HG02840 (cell line): ENCODE measurements at regions not wholly inside any gene's neighbourhood (a gene's known extent, or its start where the extent isn't known, plus 50 kb on each side); places are given as distances from the start of the nearest gene placed in this dataset.

Source experiments
- ATAC-seq: cut with Tn5 transposase; IDR thresholded peaks from one replicate; pipeline ENCODE4 v1.9.1; 2021; ENCODE audit warnings: mild to moderate bottlenecking, moderate library complexity, moderate number of reproducible peaks; ENCODE audit not compliant: unreplicated experiment, low FRiP score

DNA sequence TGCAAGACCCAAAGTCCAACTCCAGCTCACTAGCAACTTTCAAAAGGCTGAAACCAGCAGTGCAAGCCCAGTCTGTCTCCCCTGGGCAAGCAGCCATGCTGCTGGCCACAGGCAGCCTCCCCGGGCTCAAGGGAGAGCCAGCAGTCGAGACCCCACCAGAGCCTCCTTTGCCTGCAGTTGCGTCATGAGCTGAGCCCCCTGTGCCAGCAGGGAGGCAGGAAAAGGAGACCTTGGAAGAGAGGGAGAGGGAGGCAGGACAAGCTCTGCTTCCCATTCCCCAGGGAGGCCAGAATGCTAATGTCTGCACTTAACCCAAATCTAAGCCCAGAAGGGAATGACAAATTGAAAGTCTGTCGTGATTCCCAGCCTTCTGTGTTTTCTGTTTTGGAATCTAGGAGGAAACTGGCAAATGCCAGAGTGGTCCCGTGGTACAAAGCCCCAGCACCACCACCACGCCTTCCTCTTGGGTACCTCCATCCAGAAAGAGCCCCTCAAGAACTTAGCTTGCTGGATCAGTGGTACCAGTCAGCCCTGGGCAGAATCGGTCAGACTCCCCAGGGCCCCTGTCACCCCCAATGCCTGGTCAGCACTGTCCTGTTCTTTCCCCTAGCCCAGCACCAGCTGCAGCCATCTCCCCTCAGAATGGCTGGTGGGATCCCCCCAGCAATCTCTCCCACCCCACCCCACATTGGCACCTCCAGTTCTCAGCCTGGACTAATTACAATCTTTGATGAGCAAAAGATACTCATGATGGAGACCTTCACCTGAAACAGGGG lies 99.3 kb upstream of the TNRC6C start:
- no peak for ATAC-seq

DNA sequence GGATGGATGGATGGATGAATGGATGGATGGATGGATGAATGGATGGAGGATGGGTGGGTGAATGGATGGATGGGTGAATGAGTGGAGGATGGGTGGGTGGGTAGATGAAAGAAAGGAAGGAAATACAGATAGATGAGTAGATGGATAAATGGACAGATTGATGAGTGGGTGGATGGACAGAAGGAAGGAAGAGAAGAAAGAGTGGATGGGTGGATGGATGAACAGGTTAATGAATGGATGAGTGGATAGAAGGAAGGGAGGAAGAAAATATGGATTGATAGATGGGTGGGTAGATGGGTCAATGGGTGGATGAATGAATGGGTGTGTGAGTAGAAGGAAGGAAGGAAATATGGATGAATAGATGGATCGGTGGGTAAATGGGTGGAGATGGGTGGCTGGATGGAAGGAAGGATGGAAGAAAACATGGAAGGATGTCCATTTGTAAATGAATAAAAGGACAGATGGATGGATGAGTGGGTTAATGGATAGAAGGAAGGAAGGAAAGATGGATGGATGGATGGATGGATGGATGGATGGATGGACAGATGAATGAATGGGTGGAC lies 97.3 kb upstream of the TNRC6C start:
- ATAC-seq, result no peak

DNA sequence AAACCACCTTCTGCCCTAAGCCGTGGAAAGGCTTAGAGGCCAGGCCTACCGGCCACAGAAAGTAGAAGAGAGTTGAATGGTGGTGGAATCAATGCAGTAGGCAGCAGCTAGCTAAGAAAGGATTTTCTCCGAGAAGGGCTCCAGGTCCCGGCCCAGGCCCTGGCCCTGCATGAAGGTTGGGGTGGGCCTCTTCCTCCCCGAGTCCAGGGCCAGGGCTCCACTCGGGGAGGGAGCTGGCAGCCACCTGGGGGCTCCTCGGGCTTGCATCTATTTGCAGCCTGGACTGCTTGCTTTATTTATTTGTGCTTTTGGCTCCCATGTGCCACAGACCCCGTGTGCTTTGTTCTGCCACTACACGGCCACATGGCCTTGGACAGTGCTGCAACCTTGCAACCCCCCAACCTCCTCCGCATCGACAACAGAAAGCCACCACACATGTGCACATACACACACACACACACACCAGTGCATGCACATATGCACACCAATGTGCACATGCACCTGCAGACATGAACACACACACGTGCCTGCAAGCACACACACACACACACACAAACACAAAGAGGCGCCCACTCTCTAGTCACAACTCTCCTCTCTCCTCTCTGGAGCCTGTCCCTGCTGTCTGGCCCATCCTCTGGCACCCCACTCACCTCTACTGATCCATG lies 96.4 kb upstream of the TNRC6C start:
- ATAC-seq, result no peak

GRCh38 chr17:77862890-77863813 lies 95.4 kb upstream of the TNRC6C start:
- no peak for ATAC-seq

DNA sequence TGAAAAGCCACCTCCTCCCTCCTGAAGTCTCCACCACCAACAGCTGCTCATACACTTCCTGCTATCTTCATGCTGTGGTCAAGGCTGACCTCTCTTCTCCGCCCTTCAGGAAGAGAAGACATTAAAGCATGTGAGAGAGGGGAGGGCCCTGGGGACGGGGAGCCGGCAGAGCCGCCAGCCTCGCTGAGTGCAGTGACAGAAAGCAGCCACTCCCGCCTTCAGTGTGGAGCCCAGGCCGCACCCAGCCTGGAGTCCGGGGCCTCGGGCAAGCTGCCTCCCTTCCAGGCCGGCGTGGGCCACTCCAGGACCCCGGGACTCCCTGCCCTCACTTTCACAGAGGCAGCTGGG lies 94.7 kb upstream of the TNRC6C start:
- no peak for ATAC-seq

- no peak for ATAC-seq
These were observed 94.0 kb upstream of the TNRC6C start for GRCh38 chr17:77864234-77865111.

- ATAC-seq, result no peak
These were observed 93.3 kb upstream of the TNRC6C start for GRCh38 chr17:77865112-77865611.

GRCh38 chr17:77865716-77866115 lies 92.8 kb upstream of the TNRC6C start:
- no peak for ATAC-seq

DNA sequence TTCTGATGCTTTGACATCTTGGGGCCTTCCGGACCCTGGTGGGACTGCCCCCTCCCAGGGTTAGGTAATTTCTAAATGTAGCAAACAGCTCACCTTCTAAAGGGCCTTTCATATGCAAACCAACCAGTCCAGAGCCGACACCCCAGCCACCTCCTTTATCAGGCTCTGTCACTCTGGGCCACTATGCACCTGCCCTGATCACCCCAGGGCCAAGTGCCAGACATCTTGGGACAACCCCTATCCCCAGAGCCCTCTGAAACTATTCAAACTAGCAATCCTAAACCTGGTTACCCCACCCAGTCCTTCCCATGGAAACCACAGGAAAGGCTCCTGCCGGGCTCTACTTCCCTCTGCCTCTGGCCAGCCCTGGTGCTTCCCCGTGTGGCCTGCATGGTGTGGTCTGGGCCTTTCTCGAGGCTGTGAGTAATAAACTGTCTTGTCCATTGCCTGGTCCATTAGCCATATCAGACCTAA lies 91.2 kb upstream of the TNRC6C start:
- no peak for ATAC-seq

DNA sequence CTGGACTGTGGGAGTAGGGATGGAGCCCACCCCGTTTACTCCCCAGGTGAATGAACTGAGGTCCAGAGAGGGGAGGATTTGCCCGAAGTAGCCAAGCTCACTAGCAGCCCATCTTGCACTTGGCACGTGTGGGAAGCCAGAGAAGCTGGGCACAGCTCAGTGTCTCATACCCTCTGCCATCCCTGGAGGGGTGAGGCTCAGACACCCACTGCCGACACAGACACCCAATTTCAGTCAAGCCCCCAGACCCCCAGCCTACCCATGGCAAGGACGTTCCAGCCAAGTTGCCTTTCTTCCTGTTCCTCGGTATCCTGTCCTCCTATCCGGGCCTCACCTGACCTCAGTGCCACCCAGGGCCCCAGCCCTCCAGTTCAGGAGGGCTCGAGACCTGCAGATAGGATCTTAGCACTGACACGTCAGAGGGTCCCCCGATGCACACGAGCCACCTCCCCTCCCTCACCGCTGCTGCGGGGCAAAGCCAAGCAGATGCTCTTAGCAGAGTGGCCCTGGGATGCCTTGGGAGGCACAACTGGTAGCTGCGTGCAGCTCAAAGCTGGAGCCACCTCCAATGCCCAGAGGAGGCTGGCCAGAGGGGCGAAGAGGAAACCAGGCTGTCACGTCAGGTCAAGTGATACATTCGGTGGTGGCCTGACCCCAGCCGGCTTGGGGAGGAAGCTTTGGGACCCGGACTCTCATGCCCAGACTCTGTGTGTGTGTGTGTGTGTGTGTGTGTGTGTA lies 90.4 kb upstream of the TNRC6C start:
- no peak for ATAC-seq

DNA sequence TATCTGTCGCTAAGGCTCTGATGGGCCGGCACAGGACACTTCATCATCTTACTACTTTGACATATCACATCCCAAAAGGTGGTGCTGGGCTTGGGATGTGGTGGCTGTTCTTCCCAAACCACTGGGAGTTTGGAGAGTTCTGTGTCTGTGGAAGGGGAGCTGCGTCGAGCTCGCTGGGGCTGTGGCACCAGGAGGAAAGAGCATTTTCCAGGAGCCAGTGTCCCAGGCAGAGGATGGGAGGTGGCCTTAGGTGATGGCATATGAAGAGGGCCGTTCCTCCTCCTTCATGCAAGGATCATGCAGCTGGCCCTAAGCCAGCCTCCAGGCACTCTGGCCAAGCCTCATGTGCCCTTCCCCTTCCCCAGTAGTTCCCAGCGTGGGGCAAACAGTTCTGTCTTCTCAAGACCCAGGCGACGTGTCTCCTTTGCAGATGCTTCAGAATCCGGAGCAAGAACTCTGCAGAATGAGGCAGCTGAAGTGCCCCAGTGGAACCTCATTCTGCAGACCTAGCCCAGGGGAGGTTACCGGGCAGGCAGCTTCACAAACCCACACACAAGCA lies 89.4 kb upstream of the TNRC6C start:
- no peak for ATAC-seq

DNA sequence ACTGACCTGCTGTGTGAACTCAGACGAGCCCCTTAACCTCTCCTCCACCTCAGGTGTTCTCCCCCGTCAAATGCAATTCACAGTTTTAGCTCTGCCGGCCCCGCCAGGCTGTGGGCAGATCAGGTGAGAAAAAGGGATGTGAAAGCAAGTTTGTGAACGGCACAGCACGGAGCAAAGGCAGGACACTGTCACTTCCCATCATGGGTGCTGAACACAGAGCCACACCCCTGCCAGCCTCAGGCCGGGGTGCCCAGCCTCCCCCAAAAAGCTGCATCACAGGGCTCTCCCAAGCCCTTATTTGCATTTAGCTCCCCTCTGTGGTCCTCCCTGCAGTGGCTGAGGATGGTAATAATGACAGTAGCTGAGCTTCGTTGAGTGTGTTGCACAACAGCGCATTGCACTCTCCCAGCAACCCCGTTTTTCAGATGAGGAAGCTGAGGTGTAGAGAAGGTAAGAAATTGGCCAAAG lies 88.8 kb upstream of the TNRC6C start:
- peak; percentile 65 for ATAC-seq

DNA sequence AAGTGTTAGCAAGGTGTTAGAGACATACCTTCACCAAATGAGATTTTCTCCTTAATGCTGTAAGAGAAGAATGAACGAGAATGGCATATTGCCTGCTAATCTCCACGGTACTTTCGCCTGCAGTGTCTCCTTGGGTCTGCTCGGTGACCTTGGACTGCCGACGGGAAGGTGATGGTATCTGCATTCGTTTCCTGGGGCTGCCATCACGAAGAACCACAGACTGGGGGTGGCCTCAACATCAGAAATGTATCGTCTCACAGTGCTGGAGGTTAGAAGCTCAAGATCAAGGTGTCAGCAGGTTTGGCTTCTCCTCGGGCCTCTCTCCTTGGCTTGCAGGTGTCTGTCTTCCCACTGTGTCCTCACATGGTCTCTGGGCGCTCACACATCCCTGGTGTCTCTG lies 86.3 kb upstream of the TNRC6C start:
- ATAC-seq, result no peak

DNA sequence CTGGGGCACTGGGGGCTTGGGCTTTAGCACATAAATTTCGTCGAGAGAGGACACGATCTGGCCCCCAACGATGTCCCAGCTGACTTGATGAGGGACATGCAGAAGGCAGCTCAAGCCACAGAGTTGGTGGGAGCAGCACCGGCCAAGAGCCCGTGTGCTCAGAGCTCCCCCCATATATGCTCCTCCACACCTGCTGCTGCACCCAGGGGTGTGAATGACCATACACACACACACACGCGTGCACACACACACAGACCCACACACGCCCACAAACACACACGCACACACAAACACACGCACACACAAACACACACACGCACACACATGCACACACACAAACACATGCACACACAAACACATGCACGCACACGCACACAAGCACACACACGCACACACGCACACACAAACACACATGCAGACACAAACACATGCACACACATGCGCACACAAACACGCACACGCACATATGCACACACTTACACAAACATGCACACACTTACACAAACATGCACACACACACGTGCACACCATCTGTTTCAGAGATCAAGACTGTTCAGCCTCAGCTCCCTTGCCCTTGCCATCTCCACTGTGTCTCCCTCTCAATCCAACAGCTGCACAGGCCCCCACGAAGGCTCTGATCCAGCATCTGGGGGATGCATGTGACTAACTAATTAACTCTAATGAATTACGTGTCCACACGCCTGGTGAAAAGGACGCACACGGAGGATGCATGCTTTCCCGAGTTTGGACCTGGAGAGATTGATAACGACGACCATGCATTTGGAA lies 85.6 kb upstream of the TNRC6C start:
- ATAC-seq, result no peak

GRCh38 chr17:77873500-77874302 lies 84.8 kb upstream of the TNRC6C start:
- no peak for ATAC-seq

DNA sequence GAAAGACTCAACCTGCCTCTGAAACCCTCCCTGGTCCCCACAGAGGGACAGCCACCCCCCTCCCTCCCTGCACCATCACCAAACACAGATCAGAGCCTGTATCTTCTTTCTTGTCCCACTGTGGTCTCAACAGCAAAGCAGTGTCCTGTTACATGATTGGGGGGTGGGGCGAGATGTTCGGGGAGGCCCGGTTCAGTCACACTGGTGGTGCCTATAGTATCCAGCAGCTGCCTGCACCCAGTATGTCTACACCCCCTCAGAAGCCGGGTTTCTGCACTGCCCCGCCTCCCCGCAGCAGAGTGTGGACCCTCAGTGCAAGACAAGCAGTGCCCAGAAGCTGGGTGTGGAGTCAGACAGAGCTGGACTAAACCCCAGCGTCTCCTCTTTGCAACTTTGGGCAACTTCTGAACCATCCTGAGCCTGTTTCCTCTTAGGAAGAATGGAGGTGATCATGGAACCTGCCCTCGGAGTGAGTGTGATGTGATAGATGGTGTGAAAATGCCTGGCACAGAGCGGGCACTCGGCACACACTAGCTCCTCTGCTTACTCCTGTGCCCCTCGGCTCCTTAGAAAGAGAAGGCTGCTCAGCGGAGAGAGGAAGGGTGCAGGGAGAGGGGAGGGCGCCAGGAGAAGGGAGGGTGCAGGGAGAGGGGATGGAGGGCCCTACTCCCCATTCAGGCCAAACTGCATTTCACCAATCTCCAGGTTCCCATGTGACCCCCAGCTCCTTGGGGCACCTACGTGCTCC lies 84.0 kb upstream of the TNRC6C start:
- no peak for ATAC-seq
